OCI-LY1 (cell line): ENCODE measurements at regions not wholly inside any gene's neighbourhood (a gene's known extent, or its start where the extent isn't known, plus 50 kb on each side); places are given as distances from the start of the nearest gene placed in this dataset.

ENCODE experiments used
- H2AFZ ChIP-seq: fragments of 200-600 bp; sonication (generic), shearing (Covaris generic); 2 replicates; pipeline ENCODE4 v1.6.0; 2014; ENCODE audit warnings: antibody characterized with exemption, mild to moderate bottlenecking, low read length
- H3F3A ChIP-seq: fragments of 200-600 bp; sonication (generic), shearing (Covaris generic); 2 replicates; pipeline ENCODE4 v1.6.0; 2014; ENCODE audit warnings: mild to moderate bottlenecking, antibody characterized with exemption, low read length, moderate library complexity; ENCODE audit not compliant: insufficient read depth
- H3K27ac ChIP-seq: fragments of 200-600 bp; sonication (generic); 2 replicates; pipeline ENCODE4 v1.5.1; 2014; ENCODE audit warnings: low read length, mixed run types, mild to moderate bottlenecking, low read depth; ENCODE audit not compliant: poor library complexity, severe bottlenecking
- H3K27me3 ChIP-seq: fragments of 200-600 bp; sonication (generic); 2 replicates; pipeline ENCODE4 v1.6.0; 2014; ENCODE audit warnings: antibody characterized with exemption, mild to moderate bottlenecking, low read length, moderate library complexity; ENCODE audit not compliant: insufficient read depth
- H3K36me3 ChIP-seq: fragments of 200-600 bp; sonication (generic); 2 replicates; pipeline ENCODE4 v1.6.1; 2014; ENCODE audit warnings: mild to moderate bottlenecking, antibody characterized with exemption, low read length, moderate library complexity, mixed read lengths; ENCODE audit not compliant: insufficient read depth
- H3K4me1 ChIP-seq: fragments of 200-600 bp; sonication (generic); 2 replicates; pipeline ENCODE4 v1.5.1; 2014; ENCODE audit warnings: mild to moderate bottlenecking, low read length, moderate library complexity; ENCODE audit not compliant: insufficient read depth, severe bottlenecking
- H3K4me2 ChIP-seq: fragments of 200-600 bp; sonication (generic), shearing (Covaris generic); 2 replicates; pipeline ENCODE4 v1.6.1; 2014; ENCODE audit warnings: low read length
- H3K4me3 ChIP-seq: fragments of 200-600 bp; sonication (generic); 2 replicates; pipeline ENCODE4 v1.5.1; 2014; ENCODE audit warnings: low read length, low read depth, mild to moderate bottlenecking, mixed read lengths; ENCODE audit not compliant: poor library complexity, severe bottlenecking
- H3K79me2 ChIP-seq: fragments of 200-600 bp; shearing (Covaris generic); 2 replicates; pipeline ENCODE4 v1.6.1; 2016; ENCODE audit warnings: mixed run types, low read length, mixed read lengths; ENCODE audit not compliant: insufficient read depth
- H3K9ac ChIP-seq: fragments of 200-600 bp; sonication (generic), shearing (Covaris generic); 2 replicates; pipeline ENCODE4 v1.6.1; 2014; ENCODE audit warnings: mild to moderate bottlenecking, low read length, mixed read lengths
- H3K9me2 ChIP-seq: fragments of 200-600 bp; sonication (generic), shearing (Covaris generic); 2 replicates; pipeline ENCODE4 v1.6.1; 2014; ENCODE audit warnings: low read depth, mild to moderate bottlenecking, low read length, mixed read lengths
- H3K9me3 ChIP-seq: fragments of 200-600 bp; shearing (Covaris generic); 2 replicates; pipeline ENCODE4 v1.6.1; 2014; ENCODE audit warnings: low read length, mixed read lengths
- H4K20me1 ChIP-seq: fragments of 200-600 bp; sonication (generic), shearing (Covaris generic); 2 replicates; pipeline ENCODE4 v1.6.0; 2016; ENCODE audit warnings: mild to moderate bottlenecking, low read length; ENCODE audit not compliant: insufficient read depth
- EZH2 ChIP-seq: fragments of 200-600 bp; sonication (generic), shearing (Covaris generic); IDR thresholded peaks from 2 replicates; pipeline ENCODE4 v1.8.0; 2017; ENCODE audit warnings: borderline replicate concordance, mixed run types, mild to moderate bottlenecking, antibody characterized with exemption, low read length, moderate library complexity, mixed read lengths
- TF ChIP-seq, protein P1 (sequence below): fragments of 200-600 bp; sonication (generic), shearing (Covaris generic); IDR thresholded peaks from 2 replicates; pipeline ENCODE4 v1.5.1; 2017; ENCODE audit warnings: mild to moderate bottlenecking, antibody characterized with exemption, low read length, moderate library complexity, mixed read lengths

DNA sequence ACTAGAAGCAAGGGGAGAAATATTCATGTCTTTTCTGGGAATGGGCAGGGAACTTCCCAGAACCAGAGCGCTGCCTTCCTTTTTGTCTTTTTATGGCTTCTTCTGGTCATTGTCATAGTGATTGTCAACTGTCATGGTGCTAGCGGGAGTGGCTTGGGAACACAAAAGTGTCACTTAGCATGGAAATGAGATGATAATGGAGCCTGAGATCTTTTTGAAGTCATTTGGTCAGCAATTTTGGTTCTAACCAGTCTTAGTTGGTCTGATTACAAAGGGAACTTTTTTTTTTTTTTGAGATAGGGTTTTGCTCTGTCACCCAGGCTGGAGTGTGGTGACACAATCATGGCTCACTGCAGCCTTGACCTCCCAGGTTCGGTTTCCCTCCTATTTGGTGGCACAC, 62.7 kb upstream of the RPH3A start:
- TF ChIP-seq EZH2, result no peak
- TF ChIP-seq, protein P1, sequence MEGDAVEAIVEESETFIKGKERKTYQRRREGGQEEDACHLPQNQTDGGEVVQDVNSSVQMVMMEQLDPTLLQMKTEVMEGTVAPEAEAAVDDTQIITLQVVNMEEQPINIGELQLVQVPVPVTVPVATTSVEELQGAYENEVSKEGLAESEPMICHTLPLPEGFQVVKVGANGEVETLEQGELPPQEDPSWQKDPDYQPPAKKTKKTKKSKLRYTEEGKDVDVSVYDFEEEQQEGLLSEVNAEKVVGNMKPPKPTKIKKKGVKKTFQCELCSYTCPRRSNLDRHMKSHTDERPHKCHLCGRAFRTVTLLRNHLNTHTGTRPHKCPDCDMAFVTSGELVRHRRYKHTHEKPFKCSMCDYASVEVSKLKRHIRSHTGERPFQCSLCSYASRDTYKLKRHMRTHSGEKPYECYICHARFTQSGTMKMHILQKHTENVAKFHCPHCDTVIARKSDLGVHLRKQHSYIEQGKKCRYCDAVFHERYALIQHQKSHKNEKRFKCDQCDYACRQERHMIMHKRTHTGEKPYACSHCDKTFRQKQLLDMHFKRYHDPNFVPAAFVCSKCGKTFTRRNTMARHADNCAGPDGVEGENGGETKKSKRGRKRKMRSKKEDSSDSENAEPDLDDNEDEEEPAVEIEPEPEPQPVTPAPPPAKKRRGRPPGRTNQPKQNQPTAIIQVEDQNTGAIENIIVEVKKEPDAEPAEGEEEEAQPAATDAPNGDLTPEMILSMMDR, result no peak
- H3K9me2 ChIP-seq, result no peaks in the 10 kb centered on the region
- H3K79me2 ChIP-seq, result no peaks in the 10 kb centered on the region
- H3K36me3 ChIP-seq, result no peaks in the 10 kb centered on the region
- no peak overlapping the region for H3K27ac ChIP-seq
- H3K4me3 ChIP-seq, result no peak overlapping the region
- no peaks in the 10 kb centered on the region for H3K9me3 ChIP-seq
- H4K20me1 ChIP-seq, result no peaks in the 10 kb centered on the region
- no peaks in the 10 kb centered on the region for H3K27me3 ChIP-seq
- no peaks in the 10 kb centered on the region for H3F3A ChIP-seq
- no peaks in the 10 kb centered on the region for H3K4me1 ChIP-seq
- H2AFZ ChIP-seq, result no peak overlapping the region
- no peak overlapping the region for H3K9ac ChIP-seq
- no peak overlapping the region for H3K4me2 ChIP-seq

DNA sequence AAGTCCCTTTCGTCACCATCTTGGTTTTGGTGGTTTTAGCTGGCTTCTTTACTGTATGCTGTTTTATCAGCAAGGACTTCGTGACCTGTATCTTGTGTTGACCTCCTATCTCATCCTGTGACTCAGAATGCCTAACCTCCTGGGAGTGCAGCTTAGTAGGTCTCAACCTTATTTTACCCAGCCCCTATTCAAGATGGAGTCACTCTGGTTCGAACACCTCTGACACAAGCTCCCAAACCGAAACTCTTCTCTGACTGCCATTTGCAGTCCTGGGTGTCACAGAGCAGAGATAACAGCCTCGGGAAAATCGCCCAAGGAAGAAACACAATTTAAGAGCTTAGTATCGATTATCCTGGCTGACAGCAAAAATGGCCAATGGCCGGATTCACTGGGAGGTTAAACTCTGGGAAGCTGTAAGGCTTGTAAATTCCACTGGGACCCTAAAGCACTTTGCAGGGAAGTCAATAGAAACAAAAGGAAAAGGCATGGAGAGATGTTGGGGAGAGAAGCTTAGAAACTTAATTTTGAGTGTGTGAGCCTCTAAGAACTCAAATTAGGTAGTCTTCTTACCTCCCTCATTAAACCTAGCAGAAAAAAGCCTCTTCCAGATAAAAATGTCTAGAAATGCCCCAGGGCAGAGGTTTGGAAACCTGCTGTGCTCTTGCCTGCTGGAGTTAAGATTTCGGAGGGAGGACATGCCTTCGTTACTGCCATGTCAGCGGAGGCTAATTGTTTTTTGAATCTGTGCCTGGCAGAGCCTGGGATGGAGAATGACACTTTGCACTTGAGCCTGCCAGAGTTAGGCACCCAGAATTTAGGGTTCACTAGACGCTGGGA, 56.5 kb upstream of the RPH3A start:
- Histone ChIP-seq H4K20me1 (no peaks in the 10 kb centered on the region), H3K4me1 (no peaks in the 10 kb centered on the region), H3K27ac (no peak overlapping the region), H3K79me2 (no peaks in the 10 kb centered on the region), H3K9ac (no peak overlapping the region), H3K27me3 (no peaks in the 10 kb centered on the region), H3K4me3 (no peak overlapping the region), H3F3A (no peaks in the 10 kb centered on the region), H3K9me3 (no peaks in the 10 kb centered on the region), H3K4me2 (no peak overlapping the region), H2AFZ (no peak overlapping the region), H3K36me3 (no peaks in the 10 kb centered on the region), H3K9me2 (no peaks in the 10 kb centered on the region)
- TF ChIP-seq, protein P1, result no peak
- no peak for TF ChIP-seq EZH2

DNA sequence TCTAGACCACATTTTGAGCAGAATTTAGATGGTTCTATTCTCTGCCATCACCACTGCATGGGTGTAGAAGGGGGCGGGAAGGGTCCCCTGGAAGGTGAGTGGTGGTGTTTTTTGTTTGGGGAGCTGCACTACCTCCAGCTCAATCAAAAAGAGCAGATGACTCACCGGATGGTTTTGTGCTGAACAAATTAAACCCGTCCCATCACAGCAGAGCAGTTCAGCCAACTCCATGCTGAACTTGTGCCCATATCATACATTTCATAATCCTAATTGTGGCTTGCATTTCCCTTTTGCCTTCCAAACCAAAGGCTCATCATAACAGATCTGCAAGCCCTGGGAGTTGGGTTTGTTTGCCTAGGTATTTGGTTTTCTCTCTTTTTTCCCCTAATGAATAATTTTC, 53.0 kb upstream of the RPH3A start:
- Histone ChIP-seq H3K36me3 (no peaks in the 10 kb centered on the region), H3K9ac (no peak overlapping the region), H3F3A (no peaks in the 10 kb centered on the region), H3K4me2 (no peak overlapping the region), H4K20me1 (no peaks in the 10 kb centered on the region), H3K79me2 (no peaks in the 10 kb centered on the region), H3K27ac (no peak overlapping the region), H3K4me3 (no peak overlapping the region), H3K9me3 (no peaks in the 10 kb centered on the region), H3K4me1 (no peaks in the 10 kb centered on the region), H3K9me2 (no peaks in the 10 kb centered on the region), H3K27me3 (no peaks in the 10 kb centered on the region), H2AFZ (no peak overlapping the region)
- TF ChIP-seq, protein P1, result no peak
- TF ChIP-seq EZH2, result no peak
